ENCODE measurements at regions not wholly inside any gene's neighbourhood (a gene's known extent, or its start where the extent isn't known, plus 50 kb on each side); places are given as distances from the start of the nearest gene placed in this dataset.

GRCh38 chr18:56167366-56167765 is 471.0 kb downstream of the TXNL1 start:
- no peak for ATAC-seq

- no peak for ATAC-seq
Observed at GRCh38 chr18:56166914-56167313, 471.5 kb downstream of the TXNL1 start.

GRCh38 chr18:56165601-56166355 is 472.6 kb downstream of the TXNL1 start:
- no peak for ATAC-seq

DNA sequence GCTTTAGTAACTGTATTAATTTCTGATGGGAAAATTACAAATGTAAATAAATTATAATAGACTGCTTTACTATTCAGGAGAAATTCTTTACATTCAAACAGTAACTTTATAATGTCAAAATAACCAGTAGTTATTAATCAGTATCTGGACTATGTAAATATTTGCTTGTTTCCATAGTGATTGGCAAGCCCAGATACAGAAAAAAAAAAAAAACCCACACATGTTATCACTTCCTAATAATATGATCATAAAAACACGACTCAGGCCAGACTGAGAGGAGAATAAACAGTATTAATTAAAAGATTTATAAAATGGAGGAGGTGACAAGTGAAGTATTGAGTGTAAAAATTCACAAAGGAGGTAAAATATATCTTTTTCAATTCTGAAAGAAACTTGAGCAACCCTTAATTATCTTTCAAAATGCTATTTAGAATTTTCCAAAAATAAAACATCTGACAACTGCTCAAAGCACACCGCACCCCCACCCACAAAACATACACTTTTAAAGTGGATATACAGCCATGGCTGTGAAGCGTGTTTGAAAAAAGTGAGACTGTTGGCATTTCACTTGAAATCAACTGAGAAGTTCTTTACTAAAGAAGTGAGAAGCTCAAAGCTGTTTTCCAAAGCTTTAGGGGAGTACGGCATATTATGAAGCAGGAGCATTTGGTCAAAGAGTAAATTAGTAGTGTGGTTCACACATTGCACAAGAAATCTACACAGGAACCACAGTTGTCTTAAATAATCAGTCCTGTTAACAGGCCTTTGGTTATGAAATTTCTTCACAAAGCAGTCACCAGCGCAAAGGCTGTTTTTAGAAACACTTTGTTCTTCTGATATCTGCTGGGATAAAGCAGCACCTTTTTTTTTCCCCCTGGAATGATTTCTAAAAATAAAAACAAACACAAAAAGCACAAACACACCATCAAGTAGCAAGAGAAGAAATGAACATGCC is 475.8 kb downstream of the TXNL1 start:
- no peak for ATAC-seq

- no peak for ATAC-seq
Observed at GRCh38 chr18:56161566-56162260, 476.7 kb downstream of the TXNL1 start.

GRCh38 chr18:56158676-56159075 is 479.7 kb downstream of the TXNL1 start:
- ATAC-seq = no peak

GRCh38 chr18:56157541-56157940 is 480.9 kb downstream of the TXNL1 start:
- ATAC-seq = no peak

GRCh38 chr18:56152551-56153310 is 485.7 kb downstream of the TXNL1 start:
- ATAC-seq = no peak

GRCh38 chr18:56148373-56148772 is 490.0 kb downstream of the TXNL1 start:
- peak; percentile 80 for ATAC-seq

DNA sequence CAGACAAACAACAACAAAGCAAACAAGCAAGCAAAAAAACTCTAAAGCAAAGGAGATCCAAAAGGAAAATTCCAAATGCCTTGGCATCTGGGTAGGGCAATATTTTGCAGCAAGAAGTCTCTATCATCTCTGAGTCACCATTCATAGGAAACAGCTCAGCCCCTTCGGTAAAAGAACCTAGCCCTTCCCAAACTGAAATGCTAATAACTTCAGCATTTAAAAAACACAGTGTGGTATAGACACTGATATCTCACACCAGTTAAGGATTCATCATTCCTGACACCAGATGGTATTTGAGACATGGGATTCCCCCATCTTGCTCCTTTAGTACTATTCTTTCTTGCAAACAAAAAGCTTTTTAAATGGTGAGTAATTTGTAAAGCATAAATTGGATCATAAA is 491.8 kb downstream of the TXNL1 start:
- ATAC-seq = no peak

- ATAC-seq = no peak
Observed at GRCh38 chr18:56142001-56142400, 496.4 kb downstream of the TXNL1 start.

DNA sequence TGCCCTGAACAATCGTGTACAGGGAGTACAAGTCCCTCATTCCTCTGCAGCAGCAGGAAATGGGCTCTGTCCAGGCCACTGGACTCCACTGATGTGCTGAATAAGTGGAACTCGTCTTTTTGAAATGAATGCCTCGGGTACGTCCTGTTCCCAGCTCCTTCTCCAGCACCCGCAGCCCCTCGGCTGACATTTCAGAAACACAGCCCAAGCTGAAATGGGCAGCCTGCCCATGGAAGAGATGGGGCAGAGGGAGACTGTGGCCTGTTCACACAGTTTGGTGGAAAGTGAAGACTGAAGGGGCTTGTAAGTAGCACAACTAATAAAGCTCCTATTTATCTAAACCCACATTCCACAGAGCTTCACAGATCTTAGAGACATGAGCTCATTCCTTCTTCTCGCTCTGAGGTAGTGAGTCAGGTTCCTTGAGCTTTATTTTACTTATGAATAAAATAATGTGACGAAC is 498.6 kb downstream of the TXNL1 start:
- ATAC-seq = no peak

DNA sequence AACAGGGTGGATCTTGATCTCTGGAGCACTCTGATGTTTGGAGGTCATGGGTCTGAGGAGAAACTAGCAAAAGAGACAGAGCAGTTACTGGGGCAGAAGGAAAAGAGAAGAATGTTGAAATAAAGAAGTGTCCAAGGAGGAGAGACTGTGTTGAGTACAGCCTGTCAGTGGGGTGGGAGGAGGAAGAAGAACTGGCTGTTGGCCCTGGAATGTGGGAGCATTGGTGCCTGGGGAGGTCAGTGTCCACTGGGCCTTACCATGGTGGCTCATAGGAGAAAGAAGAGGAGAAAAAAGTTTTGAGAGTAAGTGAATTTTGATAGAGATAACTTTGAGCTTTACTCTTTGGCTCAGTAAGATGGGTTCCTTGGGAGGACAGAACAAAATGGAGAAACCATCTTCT is 499.0 kb downstream of the TXNL1 start:
- ATAC-seq = no peak

DNA sequence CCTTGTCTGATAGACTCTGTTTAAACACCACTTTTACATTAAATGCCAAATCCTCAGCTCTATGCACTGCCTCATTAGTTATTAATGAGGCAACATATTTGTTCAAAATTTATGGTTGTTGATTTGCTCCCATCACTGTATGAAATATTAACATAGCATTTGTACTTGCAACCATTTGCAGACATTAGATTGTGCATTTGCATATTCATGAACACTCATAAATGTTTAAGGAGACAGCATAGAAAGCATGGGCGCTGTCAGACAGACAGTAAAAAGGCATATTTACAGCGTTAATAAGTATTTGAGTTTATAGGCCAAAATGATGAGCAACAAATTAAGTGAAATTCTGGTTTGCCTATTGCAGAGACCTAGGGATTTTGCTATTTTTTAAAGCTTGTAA is 502.3 kb downstream of the TXNL1 start:
- no peak for ATAC-seq

DNA sequence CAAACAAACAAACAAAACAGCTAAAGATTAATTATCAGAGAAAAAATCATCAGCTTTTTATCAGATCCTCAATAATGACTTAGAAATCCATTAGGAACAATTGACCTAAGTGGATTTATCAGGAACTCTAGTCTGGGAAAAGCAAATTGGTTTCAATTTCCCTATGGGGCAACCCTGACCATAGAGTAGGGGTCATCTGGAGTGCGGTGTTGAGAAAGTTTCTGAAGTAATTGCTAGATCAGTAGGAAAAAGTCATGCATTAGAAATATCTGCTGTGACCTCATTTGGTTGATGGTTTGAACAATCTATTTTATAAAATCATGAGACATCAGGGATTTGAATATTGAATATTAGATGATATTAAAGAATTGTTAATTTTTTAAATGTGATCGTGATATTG is 507.9 kb downstream of the TXNL1 start:
- ATAC-seq = no peak

DNA sequence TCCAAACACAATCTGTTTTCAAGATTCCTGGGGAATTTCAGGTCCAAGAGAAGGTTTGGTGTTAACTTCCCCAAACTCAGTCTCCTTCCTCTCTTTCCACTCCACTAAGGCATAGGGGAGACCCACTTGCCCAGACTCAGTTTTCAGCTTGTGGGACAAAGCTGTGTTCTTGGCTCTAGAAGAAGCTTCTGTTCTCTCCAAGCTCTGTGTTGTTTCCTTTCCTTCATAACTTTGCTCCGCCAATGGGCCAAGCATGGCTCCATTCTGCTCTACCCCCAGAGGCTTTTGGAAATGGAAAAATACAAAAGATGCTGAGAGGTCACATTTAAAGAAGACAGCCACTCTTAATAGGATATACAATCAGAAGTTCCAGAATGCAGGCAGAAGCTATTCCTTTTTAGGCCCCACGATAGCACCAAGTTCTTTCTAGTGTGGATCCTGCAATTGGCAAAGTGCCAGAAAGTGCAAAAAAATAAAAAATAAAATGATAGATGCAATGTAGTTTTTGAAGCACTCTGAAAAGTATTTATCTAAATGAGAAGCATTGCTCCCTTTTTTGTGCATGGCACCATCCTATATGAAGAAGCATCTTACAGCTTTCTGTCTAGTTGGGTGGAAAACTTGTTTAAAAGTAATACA is 510.1 kb downstream of the TXNL1 start:
- ATAC-seq = no peak

GRCh38 chr18:56127322-56128099 is 510.9 kb downstream of the TXNL1 start:
- no peak for ATAC-seq

DNA sequence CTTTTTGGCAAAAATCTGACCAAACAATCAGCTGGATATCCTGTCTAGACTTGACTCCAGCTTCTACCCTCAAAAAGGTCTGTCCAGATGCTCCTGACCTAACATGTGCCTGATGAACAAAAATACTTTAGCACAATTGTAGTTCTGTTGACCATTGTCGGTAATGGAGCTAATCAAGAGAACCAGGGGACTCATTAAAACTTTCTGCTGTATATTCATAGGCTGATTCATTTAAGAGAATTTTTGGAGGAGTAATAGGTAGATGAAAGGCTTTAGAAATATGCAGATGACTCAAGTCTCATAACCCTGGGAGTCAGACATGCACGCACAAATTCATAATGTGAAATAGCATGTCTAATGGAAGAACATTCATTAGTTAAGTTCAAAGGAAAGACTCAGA is 514.2 kb downstream of the TXNL1 start:
- ATAC-seq = peak; percentile 94

DNA sequence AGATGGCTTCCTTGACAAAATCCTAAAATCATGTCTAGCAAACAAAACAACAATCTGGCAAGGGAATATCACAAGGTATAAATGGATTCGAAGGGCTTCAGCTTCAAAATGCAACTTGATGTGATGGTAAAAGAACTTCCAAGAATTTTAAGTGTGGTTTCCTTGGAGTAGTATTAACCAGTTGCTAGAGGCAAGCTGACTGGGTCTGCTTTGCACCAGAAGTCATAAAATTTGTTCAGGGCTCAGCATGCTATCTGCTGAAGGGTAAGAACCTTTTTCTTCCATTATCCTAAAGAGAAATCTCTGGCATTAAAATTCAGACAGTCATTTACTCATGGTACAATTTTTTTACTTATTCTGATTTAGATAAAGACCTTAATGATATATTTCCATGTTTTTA is 516.7 kb downstream of the TXNL1 start:
- no peak for ATAC-seq

GRCh38 chr18:56120782-56121181 is 517.6 kb downstream of the TXNL1 start:
- no peak for ATAC-seq

DNA sequence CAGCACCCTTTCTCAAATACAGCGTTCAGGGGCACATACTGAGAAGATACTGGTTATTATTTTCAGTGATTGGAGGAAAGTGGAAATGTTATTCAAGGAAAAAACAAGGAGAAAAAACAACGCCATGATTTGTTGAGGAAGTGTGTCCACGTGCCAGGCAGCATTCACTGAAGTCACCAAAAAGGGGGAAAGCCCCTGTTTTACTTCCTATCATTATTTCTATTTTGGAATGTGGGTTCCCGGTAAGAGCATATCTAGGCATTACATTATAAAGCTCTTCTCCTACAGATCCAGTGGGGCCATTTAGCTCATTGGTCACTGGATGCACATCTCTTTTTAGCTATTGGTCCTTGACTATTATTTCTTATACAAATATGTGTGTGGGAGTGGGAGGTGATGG is 518.7 kb downstream of the TXNL1 start:
- ATAC-seq = no peak
